COLO668 (cell line): ENCODE measurements at regions not wholly inside any gene's neighbourhood (a gene's known extent, or its start where the extent isn't known, plus 50 kb on each side); places are given as distances from the start of the nearest gene placed in this dataset.
"Not testable (repeated sequence)": the region's sequence is repeated elsewhere in the genome, so short reads cannot be mapped to it uniquely, and the experiment has no call there.

Experiments used
- DNase-seq: peaks from one replicate; lab custom pipeline; 2025; ENCODE audit not compliant: unreplicated experiment; lab: John Stamatoyannopoulos, UW

- no peak for DNase-seq
Observed at GRCh38 chr2:150681120-150681804, 193.8 kb upstream of the RND3 start.

DNA sequence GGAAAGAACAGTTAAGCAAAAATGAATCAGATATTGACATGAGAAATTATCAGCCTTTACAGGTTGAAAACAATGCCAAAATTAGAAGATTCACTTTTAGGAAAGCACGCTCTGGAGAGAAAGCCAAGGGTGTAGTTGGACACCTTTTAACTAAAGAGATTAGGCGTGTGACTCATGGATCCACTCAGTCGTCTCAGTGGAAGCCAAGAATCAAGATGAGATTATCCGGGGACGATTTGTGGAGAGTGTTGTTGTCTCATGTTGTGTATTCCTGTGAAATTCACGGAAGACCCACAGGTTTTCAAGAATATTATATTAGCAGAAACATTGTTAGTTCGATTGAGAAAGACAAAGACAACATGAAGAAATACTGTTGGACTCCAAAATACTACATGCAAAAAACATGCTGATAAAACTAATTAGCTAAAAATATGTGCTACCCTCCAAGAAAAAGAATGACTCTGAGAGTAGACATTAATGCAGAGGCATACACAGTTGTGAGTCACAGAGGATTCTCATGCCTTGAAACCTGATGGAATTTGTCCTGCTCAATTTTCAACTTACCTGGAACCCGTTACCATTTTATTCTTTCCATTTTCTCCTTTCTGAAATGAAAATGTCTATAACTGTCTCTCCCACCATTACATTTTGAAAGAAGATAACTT is 192.1 kb upstream of the RND3 start:
- no peak for DNase-seq

GRCh38 chr2:150677551-150677950 is 190.1 kb upstream of the RND3 start:
- no peak for DNase-seq

DNA sequence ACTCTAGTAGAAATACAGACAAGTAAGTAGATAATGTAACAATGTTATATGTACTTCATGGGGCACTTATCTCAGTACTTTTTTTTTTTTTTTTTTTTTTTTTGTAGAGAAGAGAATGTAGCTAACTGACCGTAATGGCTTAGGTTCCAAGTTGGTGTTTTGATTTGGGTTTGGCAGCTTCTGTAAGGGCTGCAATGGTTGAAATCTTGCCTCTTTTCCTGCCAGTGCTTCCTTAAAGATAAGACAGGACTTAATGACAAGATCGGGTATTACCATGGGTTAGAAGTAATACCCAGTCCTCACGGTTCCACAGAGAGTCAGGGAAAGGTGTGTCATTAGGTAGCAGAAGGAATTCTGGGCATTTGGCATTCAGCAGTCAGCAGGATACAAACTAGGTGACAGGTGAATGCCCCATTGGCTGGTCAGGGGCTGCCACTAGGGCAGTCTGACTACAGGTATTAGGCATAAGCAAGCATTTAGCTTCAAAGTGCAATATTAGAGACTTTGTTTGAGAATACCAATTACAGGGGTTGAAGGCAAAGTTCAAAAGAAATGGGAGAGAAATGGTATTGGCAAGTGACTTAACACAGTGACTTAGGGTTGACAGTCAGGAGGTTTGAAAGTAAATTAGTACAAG is 189.4 kb upstream of the RND3 start:
- no peak for DNase-seq

DNA sequence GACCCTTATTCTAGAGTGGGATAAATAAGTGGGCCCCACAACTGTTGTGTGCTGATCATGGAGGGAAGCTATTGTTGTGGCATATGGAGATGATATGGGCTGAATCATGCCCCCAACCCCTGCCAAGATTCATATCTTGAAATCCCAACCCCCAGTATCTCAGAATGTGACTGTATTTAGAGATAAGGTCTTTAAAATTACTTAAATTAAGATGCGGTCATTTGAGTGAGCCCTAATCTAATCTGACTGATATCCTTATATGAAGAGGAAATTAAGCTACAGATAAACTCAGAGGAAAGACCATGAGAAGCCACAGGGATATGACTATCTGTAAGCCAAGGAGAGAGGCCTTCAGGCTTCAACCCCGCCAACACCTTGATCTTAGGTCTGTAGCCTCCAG is 188.3 kb upstream of the RND3 start:
- DNase-seq = no peak

GRCh38 chr2:150674283-150674682 is 186.8 kb upstream of the RND3 start:
- no peak for DNase-seq

DNA sequence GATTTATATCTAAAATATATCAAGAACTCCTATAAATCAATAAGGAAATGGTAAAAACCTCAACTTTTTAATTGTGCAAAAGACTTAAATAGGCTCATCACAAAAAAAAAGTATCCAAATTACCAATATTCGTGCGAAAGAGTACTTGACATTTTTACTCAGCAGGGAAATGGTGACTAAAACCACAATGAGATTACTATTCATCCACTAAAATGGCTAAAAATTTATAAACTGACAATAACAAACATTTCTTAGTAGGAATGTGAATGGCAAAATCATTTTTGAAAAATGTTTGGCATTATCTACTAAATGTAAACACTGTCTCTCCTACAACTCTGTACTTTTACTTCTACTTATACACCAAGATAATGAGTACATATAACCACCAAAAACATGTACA is 184.8 kb upstream of the RND3 start:
- DNase-seq = no peak

DNA sequence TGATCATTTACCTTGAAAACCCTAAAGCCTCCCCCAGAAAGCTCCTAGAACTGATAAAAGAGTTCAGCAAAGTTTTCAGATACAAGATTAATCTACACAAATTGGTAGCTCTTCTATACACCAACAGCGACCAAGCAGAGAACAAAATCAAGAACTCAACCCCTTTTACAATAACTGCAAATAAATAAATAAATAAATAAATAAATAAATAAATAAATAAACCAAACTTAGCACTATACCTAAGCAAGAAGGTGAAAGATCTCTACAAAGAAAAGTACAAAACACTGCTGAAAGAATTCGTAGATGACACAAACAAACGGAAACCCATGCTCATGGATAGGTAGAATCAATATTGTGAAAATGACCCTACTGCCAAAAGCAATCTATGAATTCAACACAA is 182.0 kb upstream of the RND3 start:
- DNase-seq = no peak

DNA sequence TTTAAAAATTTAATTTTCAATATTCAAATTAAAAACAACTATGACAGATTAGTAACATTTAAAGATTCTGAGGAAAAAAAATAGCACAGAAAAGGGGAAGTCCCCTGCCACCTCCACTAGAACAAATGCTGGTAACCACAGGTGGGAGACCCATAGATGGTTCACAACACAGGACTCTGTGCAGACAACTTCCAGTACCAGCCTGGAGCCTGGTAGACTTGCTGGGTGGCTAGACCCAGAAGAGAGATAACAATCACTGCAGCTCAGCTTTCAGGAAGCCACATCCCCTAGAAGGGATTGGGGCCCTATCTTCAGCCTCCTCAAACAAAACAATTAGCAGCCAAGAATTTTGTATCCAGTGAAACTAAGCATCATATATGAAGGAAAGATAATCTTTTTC is 179.6 kb upstream of the RND3 start:
- DNase-seq = not testable (repeated sequence)

- no peak for DNase-seq
Observed at GRCh38 chr2:150663143-150663542, 175.7 kb upstream of the RND3 start.

DNA sequence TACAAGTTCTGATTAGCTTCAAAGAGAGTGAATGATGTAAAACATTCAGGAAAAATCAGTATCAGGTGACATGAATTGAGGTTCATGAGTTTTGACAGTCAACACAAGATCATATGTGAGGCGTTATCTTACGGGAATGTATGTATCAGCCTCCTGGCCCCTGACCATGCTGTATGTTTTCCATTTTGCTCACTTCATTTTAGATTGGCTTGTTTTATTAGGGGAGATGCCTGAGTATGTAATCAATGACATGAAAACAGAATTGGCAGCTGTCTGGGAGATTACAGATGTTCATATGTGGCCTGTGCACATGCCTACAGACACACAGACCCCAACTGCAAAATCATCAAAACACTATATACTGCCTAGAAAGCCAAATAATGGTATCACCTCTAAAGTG is 168.5 kb upstream of the RND3 start:
- DNase-seq = no peak

DNA sequence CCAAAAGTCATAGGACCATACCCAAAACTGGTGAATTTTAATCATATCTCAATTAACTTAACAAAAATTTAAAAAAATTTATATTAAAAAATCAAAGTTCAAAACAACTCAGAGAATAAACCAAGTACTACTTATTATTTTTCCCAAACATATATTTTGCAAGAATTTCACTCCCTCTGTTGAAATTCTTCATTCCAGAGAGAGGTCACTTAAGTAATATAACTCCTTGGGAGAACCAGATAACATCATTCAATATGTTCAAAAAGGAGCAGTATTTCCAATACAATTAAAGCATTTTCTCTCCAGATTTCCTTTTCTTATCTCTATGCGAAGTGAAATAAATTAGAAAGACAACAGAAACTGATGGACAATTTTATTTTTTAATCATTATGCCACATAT is 165.9 kb upstream of the RND3 start:
- DNase-seq = no peak

- no peak for DNase-seq
Observed at GRCh38 chr2:150647943-150648342, 160.5 kb upstream of the RND3 start.

DNA sequence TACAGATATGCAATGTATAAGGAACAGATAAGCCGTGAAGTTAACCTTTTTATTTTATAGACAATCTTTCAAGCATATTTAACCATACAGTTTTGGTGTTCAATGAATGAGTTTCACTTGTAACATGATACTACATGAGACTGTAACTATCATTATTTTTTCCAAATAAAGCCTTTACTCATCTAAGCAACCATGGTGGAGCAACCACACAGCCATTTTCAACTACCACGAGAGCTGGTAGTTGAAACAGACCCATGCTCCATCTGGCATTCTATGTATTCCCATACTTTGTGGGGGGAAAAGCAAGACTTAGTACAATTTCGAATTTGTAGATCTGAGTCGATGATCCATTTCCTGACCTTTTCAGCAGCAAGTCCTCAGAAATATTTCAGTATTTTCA is 159.3 kb upstream of the RND3 start:
- no peak for DNase-seq

DNA sequence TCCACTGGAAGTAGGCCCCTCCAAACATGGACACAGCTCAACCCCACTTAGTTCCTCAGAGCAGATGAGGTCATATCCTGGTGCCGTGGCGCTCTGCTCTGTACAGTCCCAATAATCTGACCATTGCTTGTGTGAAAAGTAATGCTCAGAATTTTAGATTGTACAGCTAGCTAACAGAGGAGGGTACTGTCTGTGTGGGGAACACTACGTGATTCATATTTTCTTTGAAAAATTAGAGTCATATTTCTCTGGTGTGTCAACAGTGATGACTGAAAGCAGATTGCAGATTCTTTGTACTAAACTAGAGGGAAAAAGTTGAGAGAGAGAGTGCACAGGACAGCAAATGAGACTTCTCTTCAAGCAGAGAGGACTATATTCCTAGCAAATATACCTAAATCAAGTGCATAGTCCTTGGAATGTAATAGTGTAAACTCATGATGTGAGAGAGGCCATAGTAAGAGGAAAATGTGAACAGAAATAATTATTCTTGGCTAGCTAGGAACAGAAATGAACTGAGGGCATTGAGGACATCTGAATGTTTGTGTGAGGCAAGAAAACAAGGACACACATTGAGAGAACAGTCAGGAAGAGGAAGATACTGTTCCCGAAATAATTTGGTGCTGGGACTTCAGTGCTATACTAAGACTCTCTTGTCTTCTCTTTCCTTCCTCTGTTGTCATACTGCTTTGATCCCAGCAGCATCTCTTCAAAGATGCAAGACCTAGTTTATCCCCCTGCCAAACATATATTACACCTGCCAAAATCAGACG is 157.0 kb upstream of the RND3 start:
- DNase-seq = no peak

GRCh38 chr2:150643114-150643725 is 155.8 kb upstream of the RND3 start:
- no peak for DNase-seq

GRCh38 chr2:150640039-150640438 is 152.6 kb upstream of the RND3 start:
- DNase-seq = no peak

DNA sequence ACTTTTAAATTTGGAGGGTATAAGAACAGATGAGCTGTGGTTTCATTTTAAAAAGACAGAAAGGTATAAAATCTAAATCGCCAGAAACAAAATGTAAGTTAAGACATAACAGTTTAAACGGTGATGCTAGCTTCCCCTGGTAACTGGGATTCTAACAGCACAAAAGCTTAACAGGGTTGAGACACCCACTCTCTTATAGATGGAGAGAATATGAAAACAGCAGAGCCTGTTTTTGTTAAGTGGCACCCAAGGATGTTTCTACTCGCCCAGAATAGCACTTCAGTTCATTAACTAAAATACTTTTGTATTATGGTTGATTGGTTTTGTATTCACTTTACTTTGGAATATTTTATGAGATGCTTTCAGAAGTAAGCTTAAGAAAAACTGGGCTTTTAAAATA is 151.9 kb upstream of the RND3 start:
- no peak for DNase-seq

- no peak for DNase-seq
Observed at GRCh38 chr2:150631236-150631821, 143.9 kb upstream of the RND3 start.

- no peak for DNase-seq
Observed at GRCh38 chr2:150630587-150631235, 143.2 kb upstream of the RND3 start.
